ENCODE measurements at regions not wholly inside any gene's neighbourhood (a gene's known extent, or its start where the extent isn't known, plus 50 kb on each side); places are given as distances from the start of the nearest gene placed in this dataset.

GRCh38 chr5:168151041-168151440, 140.4 kb upstream of the WWC1 start:
- TF ChIP-seq, protein P1, sequence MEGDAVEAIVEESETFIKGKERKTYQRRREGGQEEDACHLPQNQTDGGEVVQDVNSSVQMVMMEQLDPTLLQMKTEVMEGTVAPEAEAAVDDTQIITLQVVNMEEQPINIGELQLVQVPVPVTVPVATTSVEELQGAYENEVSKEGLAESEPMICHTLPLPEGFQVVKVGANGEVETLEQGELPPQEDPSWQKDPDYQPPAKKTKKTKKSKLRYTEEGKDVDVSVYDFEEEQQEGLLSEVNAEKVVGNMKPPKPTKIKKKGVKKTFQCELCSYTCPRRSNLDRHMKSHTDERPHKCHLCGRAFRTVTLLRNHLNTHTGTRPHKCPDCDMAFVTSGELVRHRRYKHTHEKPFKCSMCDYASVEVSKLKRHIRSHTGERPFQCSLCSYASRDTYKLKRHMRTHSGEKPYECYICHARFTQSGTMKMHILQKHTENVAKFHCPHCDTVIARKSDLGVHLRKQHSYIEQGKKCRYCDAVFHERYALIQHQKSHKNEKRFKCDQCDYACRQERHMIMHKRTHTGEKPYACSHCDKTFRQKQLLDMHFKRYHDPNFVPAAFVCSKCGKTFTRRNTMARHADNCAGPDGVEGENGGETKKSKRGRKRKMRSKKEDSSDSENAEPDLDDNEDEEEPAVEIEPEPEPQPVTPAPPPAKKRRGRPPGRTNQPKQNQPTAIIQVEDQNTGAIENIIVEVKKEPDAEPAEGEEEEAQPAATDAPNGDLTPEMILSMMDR (optimal IDR thresholded peaks at IDR 0.05 in 1 of 3, IDR thresholded peaks at IDR 0.05 in 1 of 3, conservative IDR thresholded peaks at IDR 0.05 in 1 of 3; ENCODE audit: extremely low read depth in 1 of 3, insufficient read depth in 2 of 3, low read length in 3 of 3), result no peak
- no peak for TF ChIP-seq EZH2 (IDR thresholded peaks at IDR 0.05; ENCODE audit: low read length)

Data from keratinocyte (primary cell).